H9 (cell line): ENCODE measurements at regions not wholly inside any gene's neighbourhood (a gene's known extent, or its start where the extent isn't known, plus 50 kb on each side); places are given as distances from the start of the nearest gene placed in this dataset.

Experiments used
- DNase-seq: peaks from one replicate; pipeline ENCODE4 v3.0.0-alpha.2; 2017
- H2AFZ ChIP-seq: one replicate; pipeline ENCODE4 v1.6.1; 2013; ENCODE audit warnings: mild to moderate bottlenecking, low read length, control low read depth, moderate library complexity
- H2AK5ac ChIP-seq: 2 replicates; pipeline ENCODE4 v1.6.1; 2013; ENCODE audit warnings: low read length, control low read depth, mixed read lengths; ENCODE audit not compliant: insufficient read length
- H2BK120ac ChIP-seq: one replicate; pipeline ENCODE4 v1.6.1; 2013; ENCODE audit warnings: low read depth, mild to moderate bottlenecking, low read length, control low read depth, inconsistent platforms; ENCODE audit not compliant: poor library complexity, severe bottlenecking
- H2BK12ac ChIP-seq: 2 replicates; pipeline ENCODE4 v1.6.1; 2013; ENCODE audit warnings: low read length, control low read depth, mixed read lengths, low read depth; ENCODE audit not compliant: insufficient read length
- H2BK15ac ChIP-seq: 2 replicates; pipeline ENCODE4 v1.6.1; 2013; ENCODE audit warnings: low read depth, low read length, control low read depth
- H2BK20ac ChIP-seq: one replicate; pipeline ENCODE4 v1.6.1; 2013; ENCODE audit warnings: low read depth, mild to moderate bottlenecking, low read length, control low read depth, inconsistent platforms; ENCODE audit not compliant: poor library complexity, severe bottlenecking
- H2BK5ac ChIP-seq: 2 replicates; pipeline ENCODE4 v1.6.1; 2013; ENCODE audit warnings: low read length, control low read depth, mixed read lengths; ENCODE audit not compliant: insufficient read length
- H3K14ac ChIP-seq: 2 replicates; pipeline ENCODE4 v1.6.1; 2013; ENCODE audit warnings: low read length, control low read depth; ENCODE audit not compliant: insufficient read depth
- H3K18ac ChIP-seq: 2 replicates; pipeline ENCODE4 v1.6.1; 2013; ENCODE audit warnings: low read depth, mild to moderate bottlenecking, mixed read lengths, low read length, control low read depth; ENCODE audit not compliant: insufficient read length
- H3K23ac ChIP-seq: 2 replicates; pipeline ENCODE4 v1.6.1; 2013; ENCODE audit warnings: low read length, control low read depth, mixed read lengths, low read depth; ENCODE audit not compliant: insufficient read length
- H3K23me2 ChIP-seq: 2 replicates; pipeline ENCODE4 v1.6.1; 2013; ENCODE audit warnings: low read depth, mild to moderate bottlenecking, mixed read lengths, low read length, control low read depth; ENCODE audit not compliant: insufficient read length, poor library complexity, severe bottlenecking
- H3K27ac ChIP-seq: 2 replicates; pipeline ENCODE4 v1.5.1; 2013; ENCODE audit warnings: low read length, control low read depth, mixed read lengths, low read depth; ENCODE audit not compliant: insufficient read length
- H3K27me3 ChIP-seq: 2 replicates; pipeline ENCODE4 v1.6.1; 2013; ENCODE audit warnings: low read length, control low read depth, inconsistent platforms; ENCODE audit not compliant: insufficient read depth
- H3K4ac ChIP-seq: 2 replicates; pipeline ENCODE4 v1.6.1; 2013; ENCODE audit warnings: low read depth, mild to moderate bottlenecking, control low read depth, inconsistent platforms, low read length, moderate library complexity
- H3K4me1 ChIP-seq: 2 replicates; pipeline ENCODE4 v1.6.1; 2013; ENCODE audit warnings: low read length, control low read depth, inconsistent platforms; ENCODE audit not compliant: insufficient read depth
- H3K4me2 ChIP-seq: 2 replicates; pipeline ENCODE4 v1.6.1; 2013; ENCODE audit warnings: low read length, control low read depth, mixed read lengths; ENCODE audit not compliant: insufficient read length, insufficient read depth
- H3K56ac ChIP-seq: 2 replicates; pipeline ENCODE4 v1.6.1; 2013; ENCODE audit warnings: low read depth, mild to moderate bottlenecking, mixed read lengths, low read length, control low read depth; ENCODE audit not compliant: insufficient read length
- H3K79me1 ChIP-seq: 2 replicates; pipeline ENCODE4 v1.6.1; 2013; ENCODE audit warnings: low read depth, mild to moderate bottlenecking, moderate library complexity, low read length, control low read depth, inconsistent platforms; ENCODE audit not compliant: insufficient read depth, poor library complexity, severe bottlenecking
- H3K79me2 ChIP-seq: 2 replicates; pipeline ENCODE4 v1.6.1; 2013; ENCODE audit warnings: low read length, control low read depth, inconsistent platforms; ENCODE audit not compliant: insufficient read depth
- H3K9ac ChIP-seq: 2 replicates; pipeline ENCODE4 v1.6.1; 2013; ENCODE audit warnings: low read length, control low read depth, mixed read lengths; ENCODE audit not compliant: insufficient read length; ENCODE audit errors: extremely low read depth
- H3K9me3 ChIP-seq: one replicate; pipeline ENCODE4 v1.6.1; 2013; ENCODE audit warnings: low read depth, low read length, inconsistent platforms; ENCODE audit not compliant: control insufficient read depth
- H3T11ph ChIP-seq: one replicate; pipeline ENCODE4 v1.6.1; 2013; ENCODE audit warnings: mild to moderate bottlenecking, low read length, control low read depth, inconsistent platforms
- H4K20me1 ChIP-seq: one replicate; pipeline ENCODE4 v1.6.1; 2013; ENCODE audit not compliant: control insufficient read depth, insufficient read length, insufficient read depth
- H4K5ac ChIP-seq: 2 replicates; pipeline ENCODE4 v1.6.1; 2013; ENCODE audit warnings: low read depth, mild to moderate bottlenecking, mixed read lengths, low read length, control low read depth; ENCODE audit not compliant: insufficient read length
- H4K8ac ChIP-seq: replicated peaks from 2 replicates; pipeline ENCODE4 v1.6.1; 2013; ENCODE audit warnings: low read length, control low read depth, mixed read lengths, low read depth; ENCODE audit not compliant: insufficient read length
- H4K91ac ChIP-seq: 2 replicates; pipeline ENCODE4 v1.6.1; 2013; ENCODE audit warnings: low read depth, mild to moderate bottlenecking, moderate library complexity, mixed read lengths, low read length, control low read depth; ENCODE audit not compliant: insufficient read length
- H3K27ac Mint-ChIP-seq, 3 experiments: 2 replicates in 2 of 3; 3 replicates in 1 of 3; pipeline ENCODE4 v1.8.0; 2020 to 2021; ENCODE audit warnings: mixed read lengths in 3 of 3, mild to moderate bottlenecking in 1 of 3, moderate library complexity in 1 of 3
- H3K27me3 Mint-ChIP-seq: 2 replicates; pipeline ENCODE4 v1.8.0; 2021; ENCODE audit warnings: low read depth, mild to moderate bottlenecking, moderate library complexity, mixed read lengths
- H3K36me3 Mint-ChIP-seq, 3 experiments: 2 replicates in 2 of 3; 3 replicates in 1 of 3; pipeline ENCODE4 v1.8.0; 2020 to 2021; ENCODE audit warnings: low read depth in 3 of 3, mixed read lengths in 3 of 3; ENCODE audit not compliant: insufficient read depth in 1 of 3
- H3K4me1 Mint-ChIP-seq, 2 experiments: 2 replicates each; pipeline ENCODE4 v1.8.0; 2020; ENCODE audit warnings: mixed read lengths in 2 of 2
- H3K4me3 Mint-ChIP-seq, 2 experiments: 2 replicates in 1 of 2; 3 replicates in 1 of 2; pipeline ENCODE4 v1.8.0; 2020 to 2021; ENCODE audit warnings: mild to moderate bottlenecking in 2 of 2, mixed read lengths in 2 of 2, moderate library complexity in 1 of 2
- H3K9me3 Mint-ChIP-seq, 2 experiments: 2 replicates in 1 of 2; 3 replicates in 1 of 2; pipeline ENCODE4 v1.8.0; 2020; ENCODE audit warnings: mild to moderate bottlenecking in 2 of 2, mixed read lengths in 2 of 2, moderate library complexity in 1 of 2
- WGBS: extraction: QIAGEN DNeasy Blood & Tissue Kit; methylation state at CpG from one replicate; pipeline ENCODE4 v1.1.7; 2013; ENCODE audit warnings: missing lambda C conversion rate, low lambda C conversion rate, mixed read lengths; ENCODE audit not compliant: insufficient read length; ENCODE audit errors: extremely low coverage; 5-methylcytosine and 5-hydroxymethylcytosine counted together
- TF ChIP-seq, protein P1 (sequence below): fragments of 200-600 bp; sonication (generic); conservative IDR thresholded peaks from 3 replicates; pipeline ENCODE4 v1.8.0; 2021; ENCODE audit warnings: antibody characterized with exemption, mild to moderate bottlenecking

DNA sequence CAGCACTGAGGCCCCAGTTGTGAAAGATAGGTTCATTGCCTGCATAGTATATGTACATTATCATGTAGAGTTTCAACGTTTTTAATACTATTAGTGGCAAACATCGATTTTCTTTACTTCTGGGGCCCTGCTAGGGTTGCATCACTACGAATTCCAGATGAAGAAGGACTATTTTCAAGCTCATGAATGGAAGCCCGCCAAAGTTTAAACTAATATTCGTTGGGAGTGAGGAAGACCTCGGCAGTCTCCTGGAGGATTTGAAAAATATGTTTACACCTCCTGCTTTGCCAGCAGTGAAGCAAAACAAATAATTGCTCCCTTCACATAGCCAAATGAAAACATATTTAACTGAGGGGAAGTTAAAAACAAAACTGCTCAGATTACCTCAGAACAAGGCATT is 672.9 kb upstream of the NOVA1 start:
- Histone ChIP-seq H3K23me2 (no peaks in the 10 kb centered on the region), H2BK15ac (no peak overlapping the region), H3K18ac (no peak overlapping the region), H4K5ac (no peak overlapping the region), H3K23ac (no peak overlapping the region), H3K79me2 (no peaks in the 10 kb centered on the region), H3K4ac (no peak overlapping the region), H4K20me1 (no peaks in the 10 kb centered on the region), H2BK5ac (no peak overlapping the region), H2BK120ac (no peak overlapping the region), H4K91ac (no peak overlapping the region), H2BK12ac (no peak overlapping the region), H2BK20ac (no peak overlapping the region), H3K4me2 (no peak overlapping the region), H3T11ph (no peak overlapping the region), H2AK5ac (no peak overlapping the region), H3K14ac (no peak overlapping the region), H3K56ac (no peak overlapping the region), H3K27ac (no peak overlapping the region), H4K8ac (no peak overlapping the region), H3K9ac (no peak overlapping the region), H3K79me1 (no peaks in the 10 kb centered on the region), H3K27me3 (no peaks in the 10 kb centered on the region), H3K9me3 (no peaks in the 10 kb centered on the region), H3K4me1 (no peaks in the 10 kb centered on the region), H2AFZ (no peak overlapping the region)
- WGBS, result no CpG with 5 or more reads among the region's 6 CpGs
- no peak overlapping the region for H3K27ac Mint-ChIP-seq
- no peak for DNase-seq
- no peaks in the 10 kb centered on the region for H3K9me3 Mint-ChIP-seq
- no peaks in the 10 kb centered on the region for H3K4me1 Mint-ChIP-seq
- TF ChIP-seq, protein P1, sequence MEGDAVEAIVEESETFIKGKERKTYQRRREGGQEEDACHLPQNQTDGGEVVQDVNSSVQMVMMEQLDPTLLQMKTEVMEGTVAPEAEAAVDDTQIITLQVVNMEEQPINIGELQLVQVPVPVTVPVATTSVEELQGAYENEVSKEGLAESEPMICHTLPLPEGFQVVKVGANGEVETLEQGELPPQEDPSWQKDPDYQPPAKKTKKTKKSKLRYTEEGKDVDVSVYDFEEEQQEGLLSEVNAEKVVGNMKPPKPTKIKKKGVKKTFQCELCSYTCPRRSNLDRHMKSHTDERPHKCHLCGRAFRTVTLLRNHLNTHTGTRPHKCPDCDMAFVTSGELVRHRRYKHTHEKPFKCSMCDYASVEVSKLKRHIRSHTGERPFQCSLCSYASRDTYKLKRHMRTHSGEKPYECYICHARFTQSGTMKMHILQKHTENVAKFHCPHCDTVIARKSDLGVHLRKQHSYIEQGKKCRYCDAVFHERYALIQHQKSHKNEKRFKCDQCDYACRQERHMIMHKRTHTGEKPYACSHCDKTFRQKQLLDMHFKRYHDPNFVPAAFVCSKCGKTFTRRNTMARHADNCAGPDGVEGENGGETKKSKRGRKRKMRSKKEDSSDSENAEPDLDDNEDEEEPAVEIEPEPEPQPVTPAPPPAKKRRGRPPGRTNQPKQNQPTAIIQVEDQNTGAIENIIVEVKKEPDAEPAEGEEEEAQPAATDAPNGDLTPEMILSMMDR, result no peak
- no peaks in the 10 kb centered on the region for H3K27me3 Mint-ChIP-seq
- H3K4me3 Mint-ChIP-seq, result no peak overlapping the region
- H3K36me3 Mint-ChIP-seq, result no peaks in the 10 kb centered on the region
